ENCODE measurements at regions not wholly inside any gene's neighbourhood (a gene's known extent, or its start where the extent isn't known, plus 50 kb on each side); places are given as distances from the start of the nearest gene placed in this dataset.
"Not testable (repeated sequence)": the region's sequence is repeated elsewhere in the genome, so short reads cannot be mapped to it uniquely, and the experiment has no call there.

DNA sequence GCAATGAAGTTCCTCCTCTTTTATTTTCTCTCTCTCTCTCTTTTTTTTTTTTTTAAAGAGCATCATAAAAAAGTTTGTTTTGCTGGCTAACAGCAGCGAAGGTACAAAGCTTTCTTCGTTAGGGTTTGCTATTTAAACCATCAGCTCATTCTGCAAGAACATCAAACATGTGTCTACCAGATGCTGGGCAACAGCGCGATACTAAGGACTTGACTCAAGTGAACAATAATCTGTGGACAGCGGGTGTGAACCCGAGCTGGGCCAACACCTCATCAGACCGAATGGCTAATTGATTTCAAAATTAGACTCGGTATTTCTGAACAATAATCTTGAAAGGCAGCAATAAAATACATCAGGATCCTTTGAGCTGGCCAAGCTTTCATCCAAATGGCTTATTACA lies 246.4 kb downstream of the FBXO8 start:
- no peak for ATAC-seq
- intact Hi-C loops (cut with DNase I, micrococcal nuclease): no loop called here
- DNase-seq: no peak

- DNase-seq (no peak), ATAC-seq (no peak)
Observed at GRCh38 chr4:174036576-174036975, 246.9 kb downstream of the FBXO8 start.

DNA sequence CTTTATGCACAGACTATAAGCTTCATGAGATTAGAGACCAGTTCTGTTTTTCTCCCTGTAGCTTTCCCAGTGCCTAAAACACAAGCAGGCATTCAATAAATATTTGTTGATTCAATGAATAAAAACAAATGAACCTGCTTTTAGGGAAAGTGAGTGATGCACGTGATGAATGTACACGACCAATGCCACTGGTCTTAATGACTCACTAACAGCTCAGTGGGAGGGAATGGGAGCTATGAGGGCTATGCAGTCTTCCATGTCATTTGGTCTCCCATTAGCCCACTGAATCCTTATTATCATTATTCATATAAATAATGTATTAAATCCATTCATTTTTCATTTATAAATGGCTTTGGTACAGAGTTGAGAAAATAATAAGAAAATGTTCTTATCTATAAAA lies 247.4 kb downstream of the FBXO8 start:
- no peak for DNase-seq

More at GRCh38 chr4:174036576-174036975, 246.9 kb downstream of the FBXO8 start:
- intact Hi-C loops (cut with DNase I, micrococcal nuclease): no loop called here

DNA sequence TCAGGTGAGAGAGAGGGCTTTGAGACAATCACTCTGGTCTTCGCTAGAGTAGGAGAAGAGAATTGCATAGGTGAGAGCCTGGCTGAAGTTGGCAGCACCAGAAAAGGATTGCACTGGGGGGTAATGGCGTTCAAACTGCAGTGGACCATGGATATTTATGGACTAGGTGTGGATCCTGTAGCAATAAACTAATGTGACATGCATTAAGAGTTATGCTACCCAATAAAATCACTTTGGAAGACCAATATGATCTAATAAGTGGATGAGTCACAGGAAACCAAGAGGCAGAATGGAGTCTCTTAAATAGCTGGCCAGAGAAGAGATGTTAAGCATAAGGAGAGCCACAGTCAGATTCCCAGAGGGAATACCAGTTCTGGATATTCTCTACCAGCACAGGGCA lies 259.8 kb downstream of the FBXO8 start:
- intact Hi-C loops (cut with DNase I, micrococcal nuclease): no loop called here
- no peak for ATAC-seq

More for the DNA sequence above, 247.4 kb downstream of the FBXO8 start:
- ATAC-seq: no peak
- intact Hi-C loops (cut with DNase I, micrococcal nuclease): no loop called here

DNA sequence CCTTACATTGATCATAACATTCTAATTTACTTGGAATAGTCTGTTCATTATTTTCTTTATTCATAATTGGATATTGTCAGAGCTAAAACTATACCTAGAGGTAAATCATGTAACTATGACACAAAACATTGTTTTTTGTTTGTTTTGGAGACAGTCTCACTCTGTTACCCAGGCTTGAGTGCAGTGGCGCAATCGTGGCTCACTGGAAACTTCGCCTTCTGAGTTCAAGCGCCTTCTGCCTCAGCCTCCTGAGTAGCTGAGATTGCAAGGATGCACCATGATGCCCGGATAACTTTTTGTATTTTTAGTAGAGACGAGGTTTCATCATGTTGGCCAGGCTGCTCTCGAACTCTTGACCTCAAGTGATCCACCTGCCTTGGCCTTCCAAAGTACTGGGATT lies 265.2 kb downstream of the FBXO8 start:
- no peak for DNase-seq
- no peak for ATAC-seq
- intact Hi-C loops (cut with DNase I, micrococcal nuclease): no loop called here

More for the DNA sequence above, 259.8 kb downstream of the FBXO8 start:
- DNase-seq: no peak

- DNase-seq: no peak
- intact Hi-C loops (cut with DNase I, micrococcal nuclease): no loop called here
- no peak for ATAC-seq
Observed at GRCh38 chr4:174016251-174016650, 267.2 kb downstream of the FBXO8 start.

GRCh38 chr4:174012886-174013259 lies 270.6 kb downstream of the FBXO8 start:
- intact Hi-C loops (cut with DNase I, micrococcal nuclease): no loop called here
- ATAC-seq: no peak
- no peak for DNase-seq

DNA sequence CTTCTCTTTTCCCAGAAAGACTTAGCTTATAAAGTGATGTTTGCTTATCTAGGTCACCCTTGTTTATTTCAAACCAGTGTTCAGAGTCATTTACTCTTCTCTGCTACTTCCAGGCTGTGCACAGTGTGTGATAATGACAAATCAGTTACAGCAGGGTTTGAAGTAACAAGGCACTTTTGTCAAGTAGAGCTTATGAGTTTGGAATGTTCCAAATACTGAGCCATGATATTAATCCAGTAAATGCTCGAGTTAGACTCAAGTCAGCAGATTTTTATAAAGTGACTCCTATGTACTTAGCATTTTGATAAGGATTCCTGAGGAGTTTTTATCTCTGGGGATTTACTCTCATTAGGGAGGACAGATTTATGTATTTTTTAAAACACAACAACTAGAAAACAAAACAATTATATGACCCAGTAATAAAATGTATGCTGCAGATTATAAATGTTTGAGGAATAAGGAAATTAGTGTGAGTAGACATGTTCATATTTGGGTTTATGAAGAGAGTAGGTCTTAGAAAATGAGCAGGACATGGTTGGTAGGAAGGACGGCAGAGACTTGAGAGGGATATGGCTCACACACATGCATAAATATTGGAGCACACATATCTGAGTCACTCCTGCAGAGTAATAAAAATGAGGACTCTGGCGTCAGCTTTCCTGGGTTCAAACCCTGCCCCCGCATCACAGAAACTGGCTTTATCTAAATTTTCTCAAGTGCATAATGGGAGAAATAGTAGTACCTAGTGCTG lies 271.2 kb downstream of the FBXO8 start:
- DNase-seq (no peak), ATAC-seq (no peak)
- intact Hi-C loops (cut with DNase I, micrococcal nuclease): no loop called here

- DNase-seq (no peak), ATAC-seq (no peak)
- intact Hi-C loops (cut with DNase I, micrococcal nuclease): no loop called here
Observed at GRCh38 chr4:174010547-174010946, 272.9 kb downstream of the FBXO8 start.

DNA sequence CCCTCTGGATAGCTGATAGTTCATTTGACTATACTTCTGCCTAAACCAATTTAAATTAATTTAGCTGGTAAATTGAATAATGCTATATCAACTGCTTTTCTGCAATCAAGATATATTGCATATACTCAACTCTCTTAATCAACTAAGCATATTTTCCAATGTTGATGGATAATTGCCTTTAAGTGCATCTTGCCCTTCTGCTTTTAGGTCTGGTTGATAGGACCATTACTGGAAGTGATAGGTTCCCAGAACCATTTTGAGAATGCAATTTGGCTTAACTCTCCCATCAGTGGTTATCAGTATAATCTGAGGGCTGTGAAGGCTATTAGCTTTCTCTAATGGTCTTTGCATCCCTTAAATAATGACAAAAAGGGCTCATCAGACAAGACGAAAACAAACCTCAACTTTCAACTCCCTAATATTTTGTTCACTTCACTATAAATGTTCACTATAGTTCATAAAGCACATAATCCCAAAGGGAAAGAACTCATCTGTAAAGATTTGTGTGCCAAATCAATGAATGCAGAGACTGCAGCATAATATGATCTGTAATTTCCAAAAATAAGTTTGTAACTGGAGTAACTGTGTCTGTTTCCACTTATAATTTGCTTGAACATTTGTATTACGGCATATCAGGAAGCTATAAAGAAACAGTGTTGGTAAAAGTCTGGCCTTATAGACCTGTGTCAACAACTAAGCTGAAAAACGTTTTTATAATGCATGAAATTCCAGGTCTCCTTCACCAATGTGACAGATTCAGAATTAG lies 273.6 kb downstream of the FBXO8 start:
- intact Hi-C loops (cut with DNase I, micrococcal nuclease): no loop called here
- DNase-seq (no peak), ATAC-seq (no peak)

GRCh38 chr4:174005422-174005821 lies 278.0 kb downstream of the FBXO8 start:
- intact Hi-C loops (cut with DNase I, micrococcal nuclease): no loop called here
- DNase-seq (no peak), ATAC-seq (no peak)

DNA sequence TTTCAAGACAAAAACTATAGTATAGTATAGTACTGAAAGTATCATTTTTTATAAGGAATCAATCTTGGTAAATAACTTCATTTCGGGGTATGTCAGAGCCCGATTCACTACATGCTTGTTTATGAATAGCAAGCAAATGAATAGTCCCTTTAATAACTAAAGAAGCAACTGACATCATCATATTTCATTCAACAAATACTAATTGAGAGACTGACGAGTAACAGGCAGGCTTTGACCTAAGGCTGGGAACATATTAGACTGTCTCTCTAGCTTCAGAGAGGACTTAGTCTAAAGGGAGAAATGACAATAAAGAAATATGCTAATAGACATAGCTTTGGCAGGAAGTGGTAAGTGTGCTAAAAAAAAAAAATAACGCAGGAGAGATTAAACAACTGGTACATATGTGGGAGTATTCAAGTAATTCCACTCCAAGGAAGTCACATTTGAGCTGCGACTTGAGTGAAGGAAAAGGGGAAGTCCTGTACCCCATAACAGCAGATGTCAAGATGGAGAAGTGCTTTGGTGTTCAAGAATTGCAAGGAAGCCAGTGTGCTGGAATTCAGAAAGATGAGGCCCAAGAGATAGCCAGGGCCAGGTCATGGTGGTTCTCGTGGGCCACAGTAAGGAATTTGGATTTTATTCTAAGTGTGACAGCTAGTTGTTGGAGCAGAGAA lies 284.9 kb downstream of the FBXO8 start:
- no peak for DNase-seq
- ATAC-seq: no peak
- intact Hi-C loops (cut with DNase I, micrococcal nuclease): no loop called here

DNA sequence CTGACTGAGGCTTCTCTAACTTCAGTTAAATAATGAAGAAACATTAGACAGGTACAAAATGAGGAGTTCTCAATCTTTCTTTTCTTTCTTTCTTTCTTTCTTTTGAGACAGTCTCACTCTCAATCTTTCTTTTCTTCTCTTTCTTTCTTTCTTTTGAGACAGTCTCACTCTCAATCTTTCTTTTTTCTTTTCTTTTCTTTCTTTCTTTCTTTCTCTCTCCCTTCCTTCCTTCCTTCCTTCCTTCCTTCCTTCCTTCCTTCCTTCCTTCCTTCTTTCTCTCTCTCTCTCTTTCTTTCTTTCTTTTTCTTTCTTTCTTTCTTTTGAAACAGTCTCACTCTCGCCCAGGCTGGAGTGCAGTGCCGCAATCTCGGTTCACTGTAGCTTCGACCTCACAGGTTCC lies 287.7 kb downstream of the FBXO8 start:
- DNase-seq; ATAC-seq; intact Hi-C loops (cut with DNase I, micrococcal nuclease): not testable (repeated sequence)

DNA sequence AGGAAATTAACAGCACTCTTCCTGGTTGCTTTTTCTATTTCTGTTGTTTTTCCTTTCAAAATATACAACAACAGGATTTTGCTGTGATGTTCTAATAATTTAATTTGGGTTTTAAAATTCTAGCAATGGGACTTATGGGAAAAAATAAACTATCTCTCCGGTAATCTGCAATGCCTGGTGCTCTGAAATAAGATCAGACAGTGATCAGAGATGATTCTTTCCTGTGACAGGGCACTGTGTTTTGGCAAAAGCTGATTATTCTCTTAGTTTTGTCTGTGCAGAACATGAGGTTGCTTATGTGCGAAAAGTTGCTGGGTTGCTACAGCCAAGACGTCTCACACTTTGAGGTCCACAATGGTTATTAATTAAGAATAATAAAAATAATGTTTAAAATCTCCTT lies 291.7 kb downstream of the FBXO8 start:
- ATAC-seq (no peak), DNase-seq (no peak)
- intact Hi-C loops (cut with DNase I, micrococcal nuclease): no loop called here

GRCh38 chr4:173991316-173991715 lies 292.2 kb downstream of the FBXO8 start:
- intact Hi-C loops (cut with DNase I, micrococcal nuclease): no loop called here
- no peak for DNase-seq

GRCh38 chr4:173990869-173991210 lies 292.6 kb downstream of the FBXO8 start:
- DNase-seq: peak; percentile 25 to 34
- intact Hi-C loops (cut with DNase I, micrococcal nuclease): no loop called here
- no peak for ATAC-seq

More at GRCh38 chr4:173991316-173991715, 292.2 kb downstream of the FBXO8 start:
- no peak for ATAC-seq

- intact Hi-C loops (cut with DNase I, micrococcal nuclease): no loop called here
- DNase-seq (no peak), ATAC-seq (no peak)
Observed at GRCh38 chr4:173990126-173990868, 293.2 kb downstream of the FBXO8 start.

GRCh38 chr4:173963523-173963922 lies 319.9 kb downstream of the FBXO8 start:
- intact Hi-C loops (cut with DNase I, micrococcal nuclease); ATAC-seq; DNase-seq: not testable (repeated sequence)

DNA sequence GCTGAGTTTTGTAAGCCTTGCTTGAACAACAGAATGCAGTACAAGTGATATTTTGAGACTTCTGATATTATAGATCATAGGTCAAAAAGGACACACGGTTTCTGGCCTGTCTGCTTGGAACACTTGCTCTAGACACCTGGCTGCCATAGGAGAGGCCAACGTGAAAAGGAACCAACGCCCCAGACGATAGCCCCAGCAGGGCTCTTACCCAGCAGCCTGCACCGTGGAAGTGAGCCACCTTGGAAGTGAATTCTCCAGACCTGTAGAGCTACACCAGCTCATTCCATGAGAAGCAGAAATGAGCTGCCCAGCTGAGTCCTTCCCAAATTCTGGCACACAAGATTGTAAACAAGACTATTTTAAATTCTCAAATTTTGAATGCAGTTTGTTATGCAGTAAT lies 323.1 kb downstream of the FBXO8 start:
- intact Hi-C loops (cut with DNase I, micrococcal nuclease): no loop called here
- DNase-seq (no peak), ATAC-seq (no peak)
